Ureter (tissue), 1 donor: ENCODE measurements at regions not wholly inside any gene's neighbourhood (a gene's known extent, or its start where the extent isn't known, plus 50 kb on each side); places are given as distances from the start of the nearest gene placed in this dataset.
A peak's percentile ranks its signal among the peaks of the same experiment; 100 is the strongest.
"Not testable (repeated sequence)": the region's sequence is repeated elsewhere in the genome, so short reads cannot be mapped to it uniquely, and the experiment has no call there.

Experiments used
- DNase-seq: peaks from one replicate; pipeline ENCODE4 v3.0.0-alpha.2; 2020; ENCODE audit warnings: low spot score
- donor health status: DM: yes; HTN: yes; CAD: no.

DNA sequence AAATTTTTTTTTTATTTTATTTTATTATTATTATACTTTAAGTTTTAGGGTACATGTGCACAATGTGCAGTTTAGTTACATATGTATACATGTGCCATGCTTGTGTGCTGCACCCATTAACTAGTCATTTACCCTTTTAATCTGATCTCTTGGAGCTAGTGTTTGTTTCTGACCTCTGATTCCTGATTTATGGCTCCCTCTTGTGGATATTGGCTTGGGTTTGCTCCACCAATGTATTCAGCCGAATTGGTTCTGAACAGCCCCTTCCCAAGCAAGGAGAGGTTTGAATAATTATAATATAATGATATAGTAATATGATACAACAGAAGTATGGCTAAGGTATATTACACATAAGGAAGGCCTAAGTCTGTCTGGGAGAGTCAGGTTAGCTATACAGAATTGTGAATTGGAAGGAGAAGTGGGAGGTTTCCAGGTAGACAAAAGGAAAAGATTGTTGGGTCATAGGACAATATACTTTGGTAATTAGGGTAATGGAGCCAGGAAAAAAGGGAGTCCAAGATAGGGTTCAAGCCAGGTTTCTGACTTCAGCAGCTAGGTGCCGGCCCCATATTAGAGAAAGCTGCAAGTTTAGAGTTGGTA lies 53.1 kb upstream of the HMCN1 start:
- no peak for DNase-seq

DNA sequence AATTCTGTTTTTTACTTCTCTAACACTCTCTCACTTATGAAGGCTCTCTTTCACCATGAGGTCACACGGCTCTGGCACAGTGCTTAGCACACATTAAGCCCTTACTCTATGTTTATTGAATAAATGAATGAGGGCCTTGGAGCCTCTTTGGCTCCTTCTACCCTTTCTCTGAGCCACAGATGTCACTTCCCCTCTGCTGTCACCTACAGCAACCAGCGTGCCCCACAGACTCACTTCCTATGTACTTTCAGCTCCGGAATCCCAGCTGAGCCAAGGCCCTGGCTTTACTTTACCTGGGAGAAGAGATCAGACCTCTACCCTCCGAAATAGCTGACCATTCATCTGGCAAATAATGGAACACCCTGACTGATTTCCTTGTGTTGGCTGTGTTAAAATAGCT lies 53.7 kb upstream of the HMCN1 start:
- no peak for DNase-seq

DNA sequence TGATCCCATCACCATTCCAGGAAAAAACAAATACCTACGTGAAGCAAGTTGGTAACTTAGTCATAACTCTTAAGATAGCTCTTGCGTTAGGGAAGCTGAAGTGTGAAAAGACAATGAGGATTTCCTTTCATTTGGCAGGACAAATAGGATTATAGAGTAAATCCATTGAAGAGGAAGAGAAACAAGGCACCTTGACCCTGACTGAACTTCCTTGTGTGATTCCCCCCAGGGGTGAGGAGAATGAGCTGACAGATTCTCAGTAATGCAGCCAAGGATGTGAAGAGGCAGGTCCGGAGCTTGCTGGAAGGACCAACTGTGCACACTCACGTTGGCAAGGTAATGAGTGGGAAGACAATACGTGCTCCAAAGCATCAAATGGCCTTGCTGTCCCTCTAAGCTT lies 55.0 kb upstream of the HMCN1 start:
- no peak for DNase-seq

- no peak for DNase-seq
These were observed 57.2 kb upstream of the HMCN1 start for GRCh38 chr1:185676969-185677368.

DNA sequence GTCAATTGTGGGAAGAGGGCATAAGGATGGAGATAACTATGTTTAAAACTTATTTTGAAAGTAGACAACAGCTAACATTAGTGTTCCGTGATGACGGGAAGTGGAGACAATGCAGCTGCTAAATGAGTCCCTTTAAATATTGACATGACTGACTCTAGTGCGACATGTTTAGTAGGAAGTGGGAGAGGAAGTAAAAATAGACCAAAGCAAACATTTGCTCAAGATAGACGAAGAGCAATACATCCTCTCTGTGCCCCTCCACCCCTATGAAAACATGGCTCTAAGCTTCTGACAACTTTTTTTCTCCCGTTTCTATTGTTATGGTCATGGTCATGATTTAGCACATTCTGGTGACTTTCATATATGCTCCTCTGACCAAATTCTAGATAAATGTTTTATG lies 60.0 kb upstream of the HMCN1 start:
- DNase-seq = no peak

DNA sequence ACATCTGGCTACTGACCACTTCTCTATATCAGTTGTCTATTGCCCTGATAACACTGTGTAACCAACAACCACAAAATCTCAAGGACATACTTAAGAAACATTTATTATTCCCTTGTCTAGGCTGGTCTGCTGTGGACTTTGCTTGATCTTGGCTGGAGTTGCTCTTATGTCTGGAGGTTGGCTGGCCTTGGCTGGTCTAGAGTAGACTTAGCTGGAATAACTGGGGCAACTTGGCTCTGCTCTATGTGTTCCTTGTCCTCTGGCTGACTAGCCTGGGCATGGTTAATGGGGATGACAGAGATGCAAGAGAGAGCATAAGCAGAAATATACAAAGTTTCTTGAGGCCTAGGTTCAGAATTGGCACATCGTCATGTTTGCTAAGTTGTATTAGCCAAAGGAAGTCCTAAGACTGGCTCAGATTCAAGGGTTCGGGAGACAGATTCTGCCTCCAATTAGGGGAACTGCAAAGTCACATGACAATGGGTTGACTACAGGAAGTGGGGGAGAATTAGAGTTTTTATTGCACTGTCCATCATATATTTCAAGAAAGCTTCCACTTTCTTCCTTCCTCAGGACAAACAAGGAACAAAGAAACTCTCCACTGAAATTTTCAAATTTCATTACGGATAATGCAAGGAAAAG lies 61.4 kb upstream of the HMCN1 start:
- no peak for DNase-seq

DNA sequence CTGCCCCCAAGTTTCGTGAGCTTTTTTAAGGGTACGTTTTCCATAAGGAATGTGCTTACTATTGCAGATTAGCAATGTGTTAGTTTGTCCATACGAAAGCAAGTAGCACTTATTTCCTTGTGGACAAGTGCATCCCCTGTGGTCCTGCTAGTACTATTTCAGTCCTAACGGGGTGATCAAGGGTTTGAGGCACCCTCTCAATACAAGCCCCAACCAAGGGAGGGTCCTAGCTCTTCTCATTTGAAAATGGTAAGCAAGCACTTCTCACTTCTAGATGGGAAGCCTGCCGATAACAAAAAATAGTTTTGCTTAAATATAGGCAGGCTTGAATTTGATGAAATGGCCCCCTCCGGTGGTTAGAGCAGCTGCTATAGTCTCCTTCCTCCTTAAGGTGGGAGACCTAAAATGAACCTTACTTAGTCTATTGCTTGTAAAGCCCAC lies 64.0 kb upstream of the HMCN1 start:
- no peak for DNase-seq

DNA sequence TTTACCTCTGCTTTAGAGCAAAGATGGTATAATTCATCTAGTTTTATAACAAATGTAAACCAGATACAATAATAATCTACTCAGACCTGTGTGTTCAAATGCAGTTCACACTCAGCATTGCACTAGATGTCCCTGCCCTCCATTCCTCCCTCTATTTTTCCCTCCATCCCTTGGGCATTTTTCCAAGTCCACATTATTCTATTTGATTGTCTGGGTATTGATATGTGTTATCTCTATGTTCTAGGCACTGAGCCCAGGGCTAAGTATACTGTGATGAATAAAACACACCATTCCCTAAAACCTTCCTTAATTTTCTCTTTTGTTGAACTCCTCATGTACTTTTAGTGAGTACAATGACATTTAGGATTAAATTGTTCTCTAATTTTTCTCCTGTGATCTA lies 66.2 kb upstream of the HMCN1 start:
- no peak for DNase-seq

DNA sequence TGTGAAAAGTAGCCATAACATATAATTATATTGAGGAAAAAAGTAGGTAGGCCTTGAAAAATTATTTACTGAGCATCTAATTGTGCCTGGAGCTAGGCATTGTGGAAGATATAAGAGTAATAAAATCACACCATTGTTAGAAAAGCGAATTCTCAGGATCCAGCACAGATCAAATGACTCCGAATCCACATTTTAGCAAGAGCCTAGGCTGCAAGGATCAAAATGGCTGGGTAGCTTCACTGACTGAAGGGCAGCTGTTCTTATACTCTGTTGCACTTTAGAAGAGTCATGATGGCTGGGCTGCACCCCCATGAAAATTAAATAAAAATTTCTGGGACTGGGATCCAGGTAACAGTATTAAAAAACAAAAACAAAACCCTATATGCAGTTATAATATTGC lies 67.6 kb upstream of the HMCN1 start:
- DNase-seq = no peak

GRCh38 chr1:185663771-185664296 lies 70.4 kb upstream of the HMCN1 start:
- DNase-seq = no peak

- DNase-seq = no peak
These were observed 70.9 kb upstream of the HMCN1 start for GRCh38 chr1:185663332-185663731.

DNA sequence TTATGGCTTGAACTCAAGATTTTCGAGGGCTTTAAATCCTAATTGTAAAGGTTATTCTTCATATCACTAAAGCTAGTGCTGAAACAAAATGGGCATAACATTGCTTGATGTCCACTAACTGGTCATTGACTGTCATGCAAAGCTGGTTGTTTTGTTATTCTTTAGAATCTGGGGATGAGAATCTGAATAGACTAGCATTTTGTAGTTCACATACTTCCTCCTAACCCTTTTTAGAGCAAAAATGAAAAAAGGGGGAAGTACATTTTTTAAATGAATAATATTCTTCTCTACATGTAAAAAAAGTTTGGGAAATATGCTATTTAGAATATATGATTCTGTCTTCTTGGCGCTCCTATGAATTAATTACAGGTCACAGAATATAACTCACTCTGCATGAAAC lies 72.2 kb upstream of the HMCN1 start:
- DNase-seq = no peak

DNA sequence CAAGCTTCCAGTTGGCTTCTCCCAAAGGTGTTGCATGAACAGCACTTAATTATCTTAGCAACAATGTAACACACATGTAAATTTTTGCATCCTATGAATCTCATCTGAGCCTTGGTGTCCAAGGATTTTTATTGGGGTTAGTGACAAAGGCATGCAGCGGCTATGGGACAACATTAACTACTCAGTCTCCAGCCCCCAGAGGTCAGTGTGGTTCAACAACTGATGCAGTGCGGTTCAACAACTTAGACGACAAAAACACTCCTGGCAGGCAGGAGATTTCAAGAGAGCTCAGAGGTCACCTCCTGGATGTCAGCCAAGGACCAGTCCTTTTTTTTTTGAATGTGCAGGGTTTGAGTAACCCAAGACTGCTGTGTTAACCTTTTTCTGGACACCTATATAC lies 77.5 kb upstream of the HMCN1 start:
- no peak for DNase-seq

DNA sequence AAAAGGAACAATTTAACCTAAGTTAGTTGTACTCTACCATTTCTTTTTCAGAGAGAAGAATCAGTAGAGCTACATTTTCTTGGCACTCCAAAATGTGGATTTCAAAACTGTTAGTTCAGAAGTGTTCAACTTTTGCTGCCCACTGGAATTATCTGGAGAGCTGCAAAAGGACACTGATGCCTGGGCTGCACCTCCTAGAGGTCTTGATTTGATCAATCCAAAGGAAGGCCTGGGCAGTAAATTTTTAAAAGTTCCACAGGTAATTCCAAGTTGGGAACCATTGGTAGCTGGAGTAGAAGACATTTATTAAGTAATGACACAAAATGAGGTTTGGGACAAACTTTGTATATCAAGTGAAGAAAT lies 79.3 kb upstream of the HMCN1 start:
- no peak for DNase-seq

DNA sequence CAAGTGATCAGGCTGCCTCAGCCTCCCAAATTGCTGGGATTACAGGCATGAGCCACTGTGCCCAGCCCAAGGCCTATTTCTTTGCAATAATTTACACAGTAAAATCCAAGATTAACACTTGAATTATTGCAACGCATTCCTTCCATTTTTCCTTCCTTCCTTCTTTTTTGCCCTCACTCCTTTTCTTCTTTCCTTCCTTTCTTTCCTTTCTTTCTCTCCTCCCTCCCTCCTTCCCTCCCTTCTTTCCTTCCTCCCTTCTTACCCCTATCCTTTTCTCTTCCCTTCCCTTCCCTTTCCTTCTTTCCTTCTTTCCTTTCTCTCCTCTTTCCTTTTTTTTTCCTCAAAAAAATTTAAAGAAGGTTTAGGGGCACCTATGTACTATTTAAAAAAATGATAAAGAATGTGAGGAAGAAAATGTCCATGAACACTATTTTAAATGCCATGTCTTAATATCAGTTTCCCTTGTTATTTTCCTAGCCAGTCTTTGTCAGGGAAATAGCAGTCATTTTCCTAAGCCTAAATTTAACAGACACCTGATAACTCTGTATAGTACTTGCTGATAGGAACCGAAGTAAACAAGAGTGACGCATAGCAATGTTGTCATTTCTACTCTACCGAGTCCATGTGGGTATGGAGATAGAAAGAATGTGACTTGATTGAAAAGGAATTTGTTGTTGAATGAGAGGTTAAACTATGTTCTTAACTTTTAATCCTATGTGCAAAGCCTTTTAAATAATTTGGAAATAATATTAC lies 79.8 kb upstream of the HMCN1 start:
- no peak for DNase-seq

DNA sequence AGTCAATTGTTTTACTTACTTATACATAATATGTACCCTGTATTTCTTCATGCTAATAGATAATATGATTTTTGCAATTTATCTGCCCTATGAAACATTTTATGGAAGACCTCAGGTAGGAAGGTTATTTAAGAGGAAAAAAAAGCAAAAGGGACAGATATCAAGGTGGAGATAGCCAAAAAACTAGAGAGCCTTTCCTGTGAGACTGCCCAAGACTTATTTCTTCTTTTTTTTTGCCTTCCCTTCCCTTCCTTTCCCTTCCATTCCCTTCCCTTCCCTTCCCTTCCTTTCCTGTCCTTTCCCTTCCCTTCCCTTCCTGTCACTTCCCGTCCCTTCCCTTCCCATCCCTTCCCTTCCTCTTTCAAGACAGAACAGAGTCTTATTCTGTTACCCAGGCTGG lies 80.6 kb upstream of the HMCN1 start:
- no peak for DNase-seq

DNA sequence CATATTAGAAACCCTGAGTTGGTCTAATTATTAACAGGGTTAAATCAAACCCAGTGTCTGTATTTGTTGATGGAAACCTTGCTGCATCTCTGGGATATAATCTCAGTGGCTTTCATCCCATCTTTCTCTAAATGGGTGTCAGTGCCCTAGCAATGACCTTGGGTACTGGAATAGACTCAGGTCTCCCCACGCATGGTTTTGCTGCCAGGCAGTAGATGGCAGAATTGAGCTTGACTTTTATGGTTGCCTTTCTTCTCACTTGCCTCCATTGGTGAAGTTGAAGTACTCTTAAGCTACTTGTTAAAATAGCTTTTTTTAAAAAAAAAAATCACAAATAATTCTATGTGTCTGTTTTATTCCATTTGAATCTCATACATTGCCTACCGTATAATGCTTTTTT lies 81.8 kb upstream of the HMCN1 start:
- DNase-seq = no peak

DNA sequence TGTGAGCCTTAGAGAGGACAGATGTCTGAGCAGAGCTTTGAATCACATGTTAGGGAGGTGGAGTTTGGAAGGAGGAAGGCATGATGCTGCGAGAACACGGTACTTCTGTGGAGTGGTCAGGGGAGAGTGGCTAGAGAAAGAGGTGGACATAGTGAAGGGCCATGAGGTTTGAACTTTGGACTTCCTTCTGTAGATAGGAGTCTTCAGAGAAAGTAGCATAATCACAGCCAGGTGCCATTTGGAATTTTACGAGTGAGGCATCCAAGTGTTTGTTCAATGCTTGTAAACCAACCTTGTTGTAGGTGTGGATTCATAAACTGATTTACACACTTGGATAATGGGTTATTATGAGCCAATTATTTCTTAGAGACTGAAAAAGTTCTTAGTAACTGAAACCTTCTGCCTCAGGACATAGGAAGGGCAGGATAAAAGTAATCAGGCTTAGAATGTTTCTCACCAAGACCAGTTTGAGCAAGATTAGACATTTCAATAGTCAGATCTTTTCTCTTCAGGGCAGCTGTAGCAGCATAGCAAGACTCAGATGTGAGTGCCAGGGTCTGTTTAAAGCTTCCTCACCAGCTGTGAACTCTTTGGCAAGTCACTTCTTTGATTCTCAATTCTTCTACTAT lies 83.5 kb upstream of the HMCN1 start:
- no peak for DNase-seq

DNA sequence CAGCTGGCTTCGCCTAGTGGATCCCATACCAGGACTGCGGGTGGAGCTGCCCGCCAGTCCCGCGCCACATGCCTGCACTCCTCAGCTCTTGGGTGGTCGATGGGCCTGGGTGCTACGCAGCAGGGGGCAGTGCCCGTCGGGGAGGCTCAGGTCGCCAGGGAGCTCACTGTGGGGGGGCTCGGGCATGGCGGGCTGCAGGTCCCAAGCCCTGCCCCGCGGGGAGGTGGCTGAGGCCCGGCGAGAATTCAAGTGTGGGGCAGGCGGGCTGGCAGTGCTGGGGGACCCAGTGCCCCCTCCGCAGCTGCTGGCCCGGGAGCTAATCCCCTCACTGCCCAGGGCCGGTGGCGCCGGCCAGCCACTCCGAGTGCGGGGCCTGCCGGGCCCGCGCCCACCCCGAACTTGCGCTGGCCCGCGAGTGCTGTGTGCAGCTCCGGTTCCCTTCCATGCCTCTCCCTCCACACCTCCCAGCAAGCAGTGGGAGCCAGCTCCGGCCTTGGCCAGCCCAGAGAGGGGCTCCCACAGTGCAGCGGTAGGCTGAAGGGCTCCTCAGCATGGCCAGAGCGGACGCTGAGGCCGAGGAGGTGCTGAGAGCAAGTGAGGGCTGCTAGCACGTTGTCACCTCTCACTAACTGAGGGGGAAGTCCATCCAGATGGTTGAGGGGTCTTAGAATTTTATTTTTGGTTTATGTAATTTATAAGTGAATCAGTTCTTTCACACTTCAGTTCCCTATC lies 85.2 kb upstream of the HMCN1 start:
- no peak for DNase-seq

GRCh38 chr1:185647597-185648267 lies 86.5 kb upstream of the HMCN1 start:
- not testable (repeated sequence) for DNase-seq

DNA sequence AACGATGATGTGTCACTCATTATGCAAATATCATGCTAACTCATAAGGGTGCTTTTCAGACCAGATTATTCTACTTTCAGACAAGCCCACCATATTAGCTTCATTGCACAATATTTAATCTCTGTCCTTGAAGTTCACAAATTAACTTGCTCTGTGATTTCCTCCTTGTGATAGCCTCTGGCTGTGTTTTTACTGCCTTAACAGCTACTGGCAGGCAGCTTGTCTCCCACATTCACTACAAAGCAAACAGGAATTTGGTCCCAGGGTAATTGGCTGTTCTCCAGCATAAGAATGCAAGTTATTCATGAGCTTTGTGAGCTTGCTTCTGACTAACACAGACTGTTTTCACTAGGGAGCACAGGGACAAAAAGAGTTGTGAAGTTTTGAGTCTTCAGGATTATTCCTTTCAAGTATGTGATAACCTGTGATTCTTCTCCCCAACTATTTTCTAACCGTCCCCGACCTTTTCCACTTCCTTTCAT lies 87.9 kb upstream of the HMCN1 start:
- DNase-seq = peak; percentile 70
